Mesothelial cell of epicardium (in vitro differentiated cells): ENCODE measurements at regions not wholly inside any gene's neighbourhood (a gene's known extent, or its start where the extent isn't known, plus 50 kb on each side); places are given as distances from the start of the nearest gene placed in this dataset.
"Not testable (repeated sequence)": the region's sequence is repeated elsewhere in the genome, so short reads cannot be mapped to it uniquely, and the experiment has no call there.

Experiments
- DNase-seq, 2 experiments: peaks; one replicate each; pipeline ENCODE4 v3.0.0; 2021; ENCODE audit warnings: low spot score in 2 of 2; ENCODE audit not compliant: unreplicated experiment in 2 of 2
- H3K27ac Mint-ChIP-seq: 2 replicates; pipeline ENCODE4 v1.8.0; 2021; ENCODE audit warnings: mixed read lengths
- H3K27me3 Mint-ChIP-seq: 2 replicates; pipeline ENCODE4 v1.8.0; 2021; ENCODE audit warnings: low read depth, mixed read lengths
- H3K36me3 Mint-ChIP-seq: 2 replicates; pipeline ENCODE4 v1.8.0; 2021; ENCODE audit warnings: mixed read lengths
- H3K4me1 Mint-ChIP-seq: 2 replicates; pipeline ENCODE4 v1.8.0; 2021; ENCODE audit warnings: mixed read lengths
- H3K4me3 Mint-ChIP-seq: 2 replicates; pipeline ENCODE4 v1.8.0; 2021; ENCODE audit warnings: mild to moderate bottlenecking, moderate library complexity, mixed read lengths
- H3K9me3 Mint-ChIP-seq: 2 replicates; pipeline ENCODE4 v1.8.0; 2021; ENCODE audit warnings: mixed read lengths
- TF ChIP-seq, protein P1 (sequence below): fragments of 200-600 bp; sonication (generic); IDR thresholded peaks from one replicate; pipeline ENCODE4 v1.5.0; 2021; ENCODE audit warnings: antibody characterized with exemption; ENCODE audit not compliant: unreplicated experiment

GRCh38 chr21:35521293-35521692, 472.2 kb upstream of the RUNX1 start:
- no peak overlapping the region for H3K4me3 Mint-ChIP-seq
- DNase-seq: no peak
- H3K27ac Mint-ChIP-seq: no peak overlapping the region

GRCh38 chr21:35520856-35521255, 471.8 kb upstream of the RUNX1 start:
- Mint-ChIP-seq H3K27ac (no peak overlapping the region), H3K4me3 (no peak overlapping the region), H3K36me3 (no peaks in the 10 kb centered on the region), H3K27me3 (peaks cover 10% of the 10 kb centered on the region), H3K4me1 (peaks cover 7% of the 10 kb centered on the region), H3K9me3 (no peaks in the 10 kb centered on the region)
- no peak for DNase-seq
- TF ChIP-seq, protein P1, sequence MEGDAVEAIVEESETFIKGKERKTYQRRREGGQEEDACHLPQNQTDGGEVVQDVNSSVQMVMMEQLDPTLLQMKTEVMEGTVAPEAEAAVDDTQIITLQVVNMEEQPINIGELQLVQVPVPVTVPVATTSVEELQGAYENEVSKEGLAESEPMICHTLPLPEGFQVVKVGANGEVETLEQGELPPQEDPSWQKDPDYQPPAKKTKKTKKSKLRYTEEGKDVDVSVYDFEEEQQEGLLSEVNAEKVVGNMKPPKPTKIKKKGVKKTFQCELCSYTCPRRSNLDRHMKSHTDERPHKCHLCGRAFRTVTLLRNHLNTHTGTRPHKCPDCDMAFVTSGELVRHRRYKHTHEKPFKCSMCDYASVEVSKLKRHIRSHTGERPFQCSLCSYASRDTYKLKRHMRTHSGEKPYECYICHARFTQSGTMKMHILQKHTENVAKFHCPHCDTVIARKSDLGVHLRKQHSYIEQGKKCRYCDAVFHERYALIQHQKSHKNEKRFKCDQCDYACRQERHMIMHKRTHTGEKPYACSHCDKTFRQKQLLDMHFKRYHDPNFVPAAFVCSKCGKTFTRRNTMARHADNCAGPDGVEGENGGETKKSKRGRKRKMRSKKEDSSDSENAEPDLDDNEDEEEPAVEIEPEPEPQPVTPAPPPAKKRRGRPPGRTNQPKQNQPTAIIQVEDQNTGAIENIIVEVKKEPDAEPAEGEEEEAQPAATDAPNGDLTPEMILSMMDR: no peak

More at GRCh38 chr21:35521293-35521692, 472.2 kb upstream of the RUNX1 start:
- TF ChIP-seq, protein P1: no peak
- H3K27me3 Mint-ChIP-seq: peaks cover 10% of the 10 kb centered on the region
- no peaks in the 10 kb centered on the region for H3K36me3 Mint-ChIP-seq
- H3K9me3 Mint-ChIP-seq: no peaks in the 10 kb centered on the region
- peaks cover 7% of the 10 kb centered on the region for H3K4me1 Mint-ChIP-seq

GRCh38 chr21:35520302-35520701, 471.2 kb upstream of the RUNX1 start:
- H3K4me3 Mint-ChIP-seq: no peak overlapping the region
- DNase-seq: no peak
- peaks cover 7% of the 10 kb centered on the region for H3K4me1 Mint-ChIP-seq
- no peaks in the 10 kb centered on the region for H3K9me3 Mint-ChIP-seq
- peaks cover 10% of the 10 kb centered on the region for H3K27me3 Mint-ChIP-seq
- H3K36me3 Mint-ChIP-seq: no peaks in the 10 kb centered on the region
- TF ChIP-seq, protein P1: no peak
- H3K27ac Mint-ChIP-seq: no peak overlapping the region

DNA sequence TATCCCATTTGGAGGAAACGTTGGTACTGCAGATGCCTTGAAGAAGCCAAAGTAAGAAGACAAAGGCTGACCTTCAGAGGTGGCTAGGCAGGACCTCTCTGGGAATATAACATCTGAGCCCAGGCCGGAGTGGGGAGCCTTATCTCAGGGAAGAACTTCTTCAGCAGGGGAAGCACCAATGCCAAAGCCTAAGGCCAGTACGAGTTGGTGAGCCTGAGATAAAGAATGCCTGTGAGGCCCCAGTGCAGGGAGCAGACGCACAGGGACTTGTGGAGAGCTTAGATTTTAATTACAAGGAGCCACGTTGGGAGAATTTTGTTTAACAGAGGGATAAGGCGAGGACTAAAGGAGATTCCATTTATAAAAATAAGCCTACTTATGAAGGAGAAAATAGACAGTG, 468.8 kb upstream of the RUNX1 start:
- DNase-seq: no peak
- Mint-ChIP-seq H3K9me3 (no peaks in the 10 kb centered on the region), H3K27ac (no peak overlapping the region), H3K36me3 (no peaks in the 10 kb centered on the region), H3K4me3 (no peak overlapping the region), H3K4me1 (peaks cover 7% of the 10 kb centered on the region), H3K27me3 (peaks cover 10% of the 10 kb centered on the region)
- TF ChIP-seq, protein P1: no peak

- DNase-seq, H3K4me3 Mint-ChIP-seq, H3K36me3 Mint-ChIP-seq, H3K27ac Mint-ChIP-seq, H3K4me1 Mint-ChIP-seq, H3K9me3 Mint-ChIP-seq: not testable (repeated sequence)
- H3K27me3 Mint-ChIP-seq: peaks cover 13% of the 10 kb centered on the region
These were observed 467.2 kb upstream of the RUNX1 start for GRCh38 chr21:35516292-35516691.

DNA sequence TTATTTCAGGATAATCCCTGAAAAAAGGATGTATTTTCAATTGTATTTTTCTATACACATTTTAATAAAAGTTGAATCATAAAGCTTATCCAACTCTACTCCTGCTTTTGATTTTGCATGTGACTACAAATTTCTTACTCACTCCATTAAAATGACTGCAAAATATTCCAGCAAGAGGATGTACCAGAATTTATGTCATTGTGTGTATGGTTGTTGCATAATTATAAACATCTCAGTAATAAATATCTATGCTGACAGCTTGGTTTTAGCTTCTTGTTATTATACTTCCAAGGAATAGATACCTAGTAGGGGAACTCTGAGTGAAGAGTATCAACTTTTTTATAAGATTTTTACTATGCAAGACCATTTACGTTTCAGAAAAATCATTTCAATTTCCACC, 463.2 kb upstream of the RUNX1 start:
- Mint-ChIP-seq H3K4me1 (peaks cover 2% of the 10 kb centered on the region), H3K36me3 (no peaks in the 10 kb centered on the region), H3K4me3 (no peak overlapping the region), H3K27me3 (peaks cover 29% of the 10 kb centered on the region), H3K9me3 (no peaks in the 10 kb centered on the region), H3K27ac (no peak overlapping the region)
- no peak for DNase-seq
- TF ChIP-seq, protein P1: no peak
